ENCODE measurements at regions not wholly inside any gene's neighbourhood (a gene's known extent, or its start where the extent isn't known, plus 50 kb on each side); places are given as distances from the start of the nearest gene placed in this dataset.

DNA sequence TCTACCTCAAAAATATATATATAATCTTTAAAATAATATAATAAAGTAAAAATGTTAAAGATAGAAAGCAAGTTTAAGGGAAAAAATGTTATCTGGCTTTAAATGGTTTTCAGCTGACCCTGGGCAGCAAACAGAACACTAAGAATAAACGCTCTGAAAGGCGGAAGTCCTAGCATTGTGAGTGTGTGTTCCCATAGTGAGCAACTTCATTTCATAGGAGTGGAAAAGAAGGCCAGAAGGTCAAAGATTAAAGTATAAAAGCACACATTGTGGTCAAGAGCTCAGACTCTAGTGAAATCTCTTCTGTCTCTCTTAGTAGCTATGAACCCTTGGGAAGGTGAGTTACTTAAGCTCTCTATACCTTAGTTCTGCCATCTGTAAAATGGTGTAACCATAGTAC is 374.4 kb downstream of the ENC1 start:
- TF ChIP-seq, protein P1, sequence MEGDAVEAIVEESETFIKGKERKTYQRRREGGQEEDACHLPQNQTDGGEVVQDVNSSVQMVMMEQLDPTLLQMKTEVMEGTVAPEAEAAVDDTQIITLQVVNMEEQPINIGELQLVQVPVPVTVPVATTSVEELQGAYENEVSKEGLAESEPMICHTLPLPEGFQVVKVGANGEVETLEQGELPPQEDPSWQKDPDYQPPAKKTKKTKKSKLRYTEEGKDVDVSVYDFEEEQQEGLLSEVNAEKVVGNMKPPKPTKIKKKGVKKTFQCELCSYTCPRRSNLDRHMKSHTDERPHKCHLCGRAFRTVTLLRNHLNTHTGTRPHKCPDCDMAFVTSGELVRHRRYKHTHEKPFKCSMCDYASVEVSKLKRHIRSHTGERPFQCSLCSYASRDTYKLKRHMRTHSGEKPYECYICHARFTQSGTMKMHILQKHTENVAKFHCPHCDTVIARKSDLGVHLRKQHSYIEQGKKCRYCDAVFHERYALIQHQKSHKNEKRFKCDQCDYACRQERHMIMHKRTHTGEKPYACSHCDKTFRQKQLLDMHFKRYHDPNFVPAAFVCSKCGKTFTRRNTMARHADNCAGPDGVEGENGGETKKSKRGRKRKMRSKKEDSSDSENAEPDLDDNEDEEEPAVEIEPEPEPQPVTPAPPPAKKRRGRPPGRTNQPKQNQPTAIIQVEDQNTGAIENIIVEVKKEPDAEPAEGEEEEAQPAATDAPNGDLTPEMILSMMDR (IDR thresholded peaks at IDR 0.05; ENCODE audit: low read length, missing control alignments): no peak
- no peak overlapping the region for H3K4me3 ChIP-seq (replicated peaks; ENCODE audit: low read depth, low read length)
- no peak for DNase-seq (ENCODE audit: low read depth)

DNA sequence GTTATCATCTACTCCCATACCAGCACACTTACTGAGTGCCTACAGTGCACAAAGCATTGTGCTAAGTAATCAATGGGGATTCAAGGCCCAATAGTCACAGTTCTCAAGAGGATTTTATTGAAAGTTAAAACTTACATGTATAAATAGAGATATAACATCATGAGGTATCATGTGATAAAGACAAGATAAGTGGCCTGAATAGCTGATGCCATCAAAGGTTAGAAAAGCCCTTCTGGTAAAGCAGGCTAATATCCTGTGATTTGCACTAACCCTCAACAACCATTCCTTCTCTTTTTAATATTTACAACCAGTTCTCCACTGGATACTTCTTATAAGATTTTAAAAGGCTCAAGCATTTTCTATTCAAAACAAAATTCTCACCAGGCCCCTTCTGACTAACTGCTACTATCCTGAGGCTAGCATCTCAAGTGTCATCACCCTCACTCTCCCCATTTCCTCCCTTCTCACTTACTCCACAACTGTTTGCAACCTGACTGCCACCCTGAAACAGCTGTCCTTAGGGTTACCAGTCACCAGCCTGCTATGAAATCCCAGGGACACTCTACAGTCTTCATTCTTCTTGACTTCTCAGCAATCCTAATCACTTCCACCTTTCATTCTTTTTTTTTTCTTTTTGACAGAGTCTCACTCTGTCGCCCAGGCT is 377.9 kb downstream of the ENC1 start:
- TF ChIP-seq, protein P1 (IDR thresholded peaks at IDR 0.05; ENCODE audit: low read length, missing control alignments): no peak
- no peak for DNase-seq (ENCODE audit: low read depth)
- no peak overlapping the region for H3K4me3 ChIP-seq (replicated peaks; ENCODE audit: low read depth, low read length)

DNA sequence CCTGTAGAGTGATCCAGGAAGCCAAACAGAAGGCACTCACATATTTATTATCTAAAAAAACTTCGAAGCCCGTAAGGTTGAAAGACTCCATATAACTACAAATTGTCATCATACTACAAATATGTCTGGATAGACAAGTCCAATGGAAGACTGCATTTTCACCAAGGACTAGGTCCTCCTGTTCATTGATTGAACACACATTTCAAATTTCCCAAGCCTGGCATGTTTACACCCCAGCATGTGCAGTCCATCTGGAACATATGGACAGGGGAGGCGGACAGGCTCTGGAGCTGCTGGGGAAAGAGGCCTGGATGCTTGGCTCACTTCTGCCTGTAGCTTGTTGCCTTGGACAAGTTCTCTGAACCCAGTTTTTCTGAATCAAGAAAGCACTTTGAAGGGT is 378.7 kb downstream of the ENC1 start:
- TF ChIP-seq, protein P1 (IDR thresholded peaks at IDR 0.05; ENCODE audit: low read length, missing control alignments): no peak
- DNase-seq (ENCODE audit: low read depth): no peak

DNA sequence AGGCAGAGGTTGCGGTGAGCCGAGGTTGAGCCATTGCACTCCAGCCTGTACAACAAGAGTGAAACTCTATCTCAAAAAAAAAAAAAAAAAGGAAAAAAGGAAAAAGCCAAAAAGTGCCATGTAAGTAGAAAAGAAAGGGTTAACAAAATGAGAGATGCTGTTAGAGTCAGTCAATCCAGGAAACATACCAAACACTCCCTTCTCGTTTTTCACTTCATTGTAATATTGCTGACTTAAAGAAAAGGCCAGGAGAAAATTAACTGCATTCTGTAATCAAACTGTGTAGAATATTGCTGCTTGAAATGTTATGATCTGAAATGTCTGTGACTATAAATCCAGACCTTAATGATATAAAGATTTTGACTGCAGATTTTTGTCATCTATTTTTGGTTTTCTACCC is 379.1 kb downstream of the ENC1 start:
- TF ChIP-seq, protein P1 (IDR thresholded peaks at IDR 0.05; ENCODE audit: low read length, missing control alignments): no peak
- DNase-seq (ENCODE audit: low read depth): no peak
- no peak overlapping the region for H3K4me3 ChIP-seq (replicated peaks; ENCODE audit: low read depth, low read length)

More for the DNA sequence above, 378.7 kb downstream of the ENC1 start:
- no peak overlapping the region for H3K4me3 ChIP-seq (replicated peaks; ENCODE audit: low read depth, low read length)

DNA sequence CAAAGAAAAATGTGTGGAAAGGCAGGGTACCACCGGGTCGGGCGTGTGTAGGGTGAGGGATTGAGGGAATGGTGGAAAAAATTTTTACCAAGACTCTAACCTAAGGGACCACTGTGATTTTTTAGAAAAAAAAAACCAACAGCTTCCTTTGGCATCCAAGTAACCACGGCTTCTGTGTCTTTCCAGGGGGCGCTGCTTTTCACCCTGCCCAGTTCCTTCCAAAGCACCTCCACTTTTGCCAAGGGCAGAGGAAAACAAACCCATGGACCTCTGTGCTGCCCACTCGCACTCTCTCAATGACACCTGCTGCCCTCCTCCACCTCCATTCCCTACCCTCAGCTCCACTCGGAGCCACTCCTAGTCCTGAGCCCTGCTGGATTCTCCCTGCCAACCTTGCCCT is 381.0 kb downstream of the ENC1 start:
- TF ChIP-seq, protein P1 (IDR thresholded peaks at IDR 0.05; ENCODE audit: low read length, missing control alignments): no peak
- DNase-seq (ENCODE audit: low read depth): no peak
- no peak overlapping the region for H3K4me3 ChIP-seq (replicated peaks; ENCODE audit: low read depth, low read length)

DNA sequence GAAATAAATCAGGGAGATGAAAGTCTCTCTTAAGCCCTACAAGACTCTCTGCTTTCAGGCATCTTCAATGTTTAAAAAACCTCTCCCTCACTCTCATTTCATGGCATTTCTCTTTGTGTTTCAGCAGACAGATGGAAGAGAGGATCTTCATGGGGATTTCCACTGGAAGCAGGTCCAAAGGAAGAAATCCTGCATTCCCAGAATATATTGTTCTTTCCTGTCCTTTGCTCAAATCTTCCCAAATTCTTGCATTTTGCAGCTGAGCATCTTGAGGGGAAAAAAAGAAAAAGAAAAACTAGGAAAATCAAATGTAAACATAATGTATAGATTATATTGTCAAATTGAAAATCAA is 382.2 kb downstream of the ENC1 start:
- no peak overlapping the region for H3K4me3 ChIP-seq (replicated peaks; ENCODE audit: low read depth, low read length)
- TF ChIP-seq, protein P1 (IDR thresholded peaks at IDR 0.05; ENCODE audit: low read length, missing control alignments): no peak
- no peak for DNase-seq (ENCODE audit: low read depth)

DNA sequence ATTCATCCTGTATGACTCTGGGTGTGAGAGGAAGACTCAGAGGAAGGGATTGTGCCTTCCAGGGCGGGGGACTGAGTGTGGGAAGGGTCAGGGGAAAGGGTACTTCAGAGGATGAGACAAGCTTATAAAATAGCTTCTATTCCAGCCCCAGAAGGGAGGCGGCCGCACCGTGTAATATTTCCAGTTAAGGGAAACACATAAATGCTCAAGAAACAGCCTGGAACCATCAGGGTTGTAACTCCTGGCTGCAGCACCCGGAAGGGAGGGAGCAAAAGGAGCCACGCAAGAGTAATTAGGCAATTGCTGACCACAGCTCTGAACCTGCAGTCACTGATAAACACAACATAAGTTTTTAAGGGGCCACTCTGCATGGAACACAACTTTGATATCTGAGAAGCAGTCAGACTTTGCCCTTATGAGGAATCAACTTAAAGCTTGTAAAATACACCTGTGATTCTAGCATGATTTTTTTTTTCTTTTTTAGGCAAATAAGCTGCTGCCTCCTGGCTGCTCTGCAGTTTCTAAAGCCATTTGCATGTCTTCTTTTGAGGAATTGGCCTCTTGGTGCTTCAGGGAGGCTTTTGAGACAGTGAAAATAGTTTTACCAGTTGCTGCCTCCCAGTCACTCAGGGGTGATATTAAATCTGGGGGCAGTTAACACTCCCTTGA is 382.7 kb downstream of the ENC1 start:
- peak; percentile 94 for DNase-seq (ENCODE audit: low read depth)
- TF ChIP-seq, protein P1 (IDR thresholded peaks at IDR 0.05; ENCODE audit: low read length, missing control alignments): no peak
- no peak overlapping the region for H3K4me3 ChIP-seq (replicated peaks; ENCODE audit: low read depth, low read length)
